ENCODE measurements at regions not wholly inside any gene's neighbourhood (a gene's known extent, or its start where the extent isn't known, plus 50 kb on each side); places are given as distances from the start of the nearest gene placed in this dataset.

DNA sequence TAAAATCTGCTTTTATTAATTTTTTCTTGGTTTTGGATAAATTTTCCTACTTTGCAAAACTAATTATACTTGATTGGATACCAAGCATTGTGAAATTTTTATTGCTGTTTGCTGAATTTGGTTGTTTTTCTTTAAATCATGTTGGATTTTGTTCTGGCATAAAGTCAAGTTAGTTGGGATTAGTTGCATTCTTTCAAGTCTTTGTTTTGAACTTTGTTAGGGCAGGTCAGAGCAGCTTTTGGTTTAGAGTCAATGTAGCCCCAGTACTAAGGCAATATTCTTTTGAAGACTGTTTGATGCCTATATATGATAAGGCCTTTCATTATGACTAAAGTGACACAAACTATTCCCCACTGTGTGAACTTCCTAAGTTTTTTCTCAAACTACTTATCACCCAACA, 531.1 kb downstream of the RASEF start:
- no peaks in the 10 kb centered on the region for H3K27me3 Mint-ChIP-seq (ENCODE audit: low read depth, poor library complexity)
- no peaks in the 10 kb centered on the region for H3K4me1 Mint-ChIP-seq
- no peak overlapping the region for H3K4me3 Mint-ChIP-seq
- peaks cover 14% of the 10 kb centered on the region for H3K36me3 Mint-ChIP-seq (ENCODE audit: low read depth)
- H3K9me3 Mint-ChIP-seq: peaks cover 37% of the 10 kb centered on the region
- DNase-seq: no peak
- no peak overlapping the region for H3K27ac Mint-ChIP-seq
- TF ChIP-seq, protein P1, sequence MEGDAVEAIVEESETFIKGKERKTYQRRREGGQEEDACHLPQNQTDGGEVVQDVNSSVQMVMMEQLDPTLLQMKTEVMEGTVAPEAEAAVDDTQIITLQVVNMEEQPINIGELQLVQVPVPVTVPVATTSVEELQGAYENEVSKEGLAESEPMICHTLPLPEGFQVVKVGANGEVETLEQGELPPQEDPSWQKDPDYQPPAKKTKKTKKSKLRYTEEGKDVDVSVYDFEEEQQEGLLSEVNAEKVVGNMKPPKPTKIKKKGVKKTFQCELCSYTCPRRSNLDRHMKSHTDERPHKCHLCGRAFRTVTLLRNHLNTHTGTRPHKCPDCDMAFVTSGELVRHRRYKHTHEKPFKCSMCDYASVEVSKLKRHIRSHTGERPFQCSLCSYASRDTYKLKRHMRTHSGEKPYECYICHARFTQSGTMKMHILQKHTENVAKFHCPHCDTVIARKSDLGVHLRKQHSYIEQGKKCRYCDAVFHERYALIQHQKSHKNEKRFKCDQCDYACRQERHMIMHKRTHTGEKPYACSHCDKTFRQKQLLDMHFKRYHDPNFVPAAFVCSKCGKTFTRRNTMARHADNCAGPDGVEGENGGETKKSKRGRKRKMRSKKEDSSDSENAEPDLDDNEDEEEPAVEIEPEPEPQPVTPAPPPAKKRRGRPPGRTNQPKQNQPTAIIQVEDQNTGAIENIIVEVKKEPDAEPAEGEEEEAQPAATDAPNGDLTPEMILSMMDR (IDR thresholded peaks at IDR 0.05): no peak

DNA sequence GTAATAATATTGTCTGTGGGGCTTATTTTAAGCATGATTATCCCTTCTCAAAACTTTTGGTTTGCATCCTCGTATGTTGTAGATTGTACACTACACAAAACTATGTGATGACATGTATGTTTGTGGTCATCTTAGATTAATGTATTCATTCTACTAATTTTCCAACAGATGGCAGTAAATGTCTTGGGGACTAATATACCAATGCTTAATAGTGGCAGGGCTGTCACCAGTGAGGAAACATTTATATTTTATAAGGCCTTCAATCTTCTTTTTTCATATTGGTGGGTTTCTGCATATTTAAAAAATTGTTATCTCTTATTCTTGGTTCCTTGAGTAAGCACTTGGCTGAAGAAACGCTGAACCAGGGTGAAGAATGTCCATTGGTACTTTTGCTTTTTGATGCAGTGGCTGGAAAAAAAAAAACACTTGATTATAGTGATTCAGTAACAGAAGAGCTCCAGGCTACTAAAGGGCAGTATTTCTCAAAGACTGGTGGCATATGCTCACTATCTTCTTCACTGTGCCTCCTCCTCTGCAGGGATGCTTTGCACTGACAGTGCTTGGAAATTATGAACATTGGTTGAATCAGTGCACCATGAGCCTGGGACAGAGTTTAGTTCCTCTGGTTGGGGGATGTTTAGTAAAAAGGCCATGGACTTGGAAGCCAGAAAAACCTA, 530.3 kb downstream of the RASEF start:
- Mint-ChIP-seq H3K4me1 (no peaks in the 10 kb centered on the region), H3K27ac (no peak overlapping the region), H3K4me3 (no peak overlapping the region), H3K9me3 (peaks cover 29% of the 10 kb centered on the region), H3K27me3 (ENCODE audit: low read depth, poor library complexity) (no peaks in the 10 kb centered on the region), H3K36me3 (ENCODE audit: low read depth) (peaks cover 10% of the 10 kb centered on the region)
- TF ChIP-seq, protein P1 (IDR thresholded peaks at IDR 0.05): no peak
- no peak for DNase-seq

DNA sequence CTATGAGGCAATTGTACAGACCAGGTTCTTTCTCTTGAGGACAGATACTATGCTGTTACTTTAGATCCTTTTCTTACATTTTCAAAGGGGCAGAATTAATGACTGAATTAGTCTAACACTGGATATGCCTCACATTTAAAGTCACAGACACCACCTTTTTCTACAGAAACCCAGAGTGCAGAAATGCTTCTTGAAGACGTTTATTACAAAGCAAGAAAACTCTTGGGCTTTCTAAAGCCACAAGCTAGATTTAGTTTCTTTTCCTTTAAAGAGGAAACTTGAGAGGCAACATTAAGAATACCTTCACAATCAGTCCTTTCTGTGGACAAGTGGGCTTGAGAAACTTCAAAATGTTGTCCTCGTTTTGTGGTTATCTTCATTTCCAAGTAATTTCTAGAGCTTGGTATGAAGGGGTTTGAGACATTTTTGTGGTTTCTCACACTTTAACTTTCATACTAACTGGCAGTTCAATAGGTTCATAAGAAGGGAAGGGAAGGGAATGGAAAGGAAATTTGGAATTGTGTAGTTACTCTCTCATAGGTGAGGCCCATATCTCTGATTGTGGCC, 527.4 kb downstream of the RASEF start:
- Mint-ChIP-seq H3K36me3 (ENCODE audit: low read depth) (peaks cover 5% of the 10 kb centered on the region), H3K4me3 (no peak overlapping the region), H3K4me1 (no peaks in the 10 kb centered on the region), H3K27me3 (ENCODE audit: low read depth, poor library complexity) (no peaks in the 10 kb centered on the region), H3K9me3 (peaks cover 12% of the 10 kb centered on the region), H3K27ac (no peak overlapping the region)
- no peak for DNase-seq
- TF ChIP-seq, protein P1 (IDR thresholded peaks at IDR 0.05): no peak

DNA sequence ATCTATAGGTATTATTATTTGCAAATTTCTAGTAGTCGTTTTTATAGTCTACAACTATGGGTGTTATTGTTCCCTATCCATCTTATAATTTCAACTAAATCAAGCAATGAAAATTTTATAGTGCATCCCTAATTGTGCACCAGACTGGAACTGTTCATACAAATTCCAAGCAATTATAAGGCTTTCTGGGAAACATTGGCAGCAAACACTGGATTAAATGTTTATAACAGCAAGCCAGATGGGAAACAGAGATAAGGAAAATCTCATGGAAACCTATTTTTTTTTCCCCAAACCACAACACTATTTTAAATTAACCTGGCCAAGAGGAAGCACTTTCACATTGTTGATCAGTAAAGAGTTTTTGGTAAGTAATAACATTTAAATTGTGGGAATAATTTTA, 524.3 kb downstream of the RASEF start:
- no peak for DNase-seq
- no peaks in the 10 kb centered on the region for H3K9me3 Mint-ChIP-seq
- TF ChIP-seq, protein P1 (IDR thresholded peaks at IDR 0.05): no peak
- no peaks in the 10 kb centered on the region for H3K4me1 Mint-ChIP-seq
- no peak overlapping the region for H3K4me3 Mint-ChIP-seq
- no peaks in the 10 kb centered on the region for H3K36me3 Mint-ChIP-seq (ENCODE audit: low read depth)
- no peak overlapping the region for H3K27ac Mint-ChIP-seq
- no peaks in the 10 kb centered on the region for H3K27me3 Mint-ChIP-seq (ENCODE audit: low read depth, poor library complexity)

DNA sequence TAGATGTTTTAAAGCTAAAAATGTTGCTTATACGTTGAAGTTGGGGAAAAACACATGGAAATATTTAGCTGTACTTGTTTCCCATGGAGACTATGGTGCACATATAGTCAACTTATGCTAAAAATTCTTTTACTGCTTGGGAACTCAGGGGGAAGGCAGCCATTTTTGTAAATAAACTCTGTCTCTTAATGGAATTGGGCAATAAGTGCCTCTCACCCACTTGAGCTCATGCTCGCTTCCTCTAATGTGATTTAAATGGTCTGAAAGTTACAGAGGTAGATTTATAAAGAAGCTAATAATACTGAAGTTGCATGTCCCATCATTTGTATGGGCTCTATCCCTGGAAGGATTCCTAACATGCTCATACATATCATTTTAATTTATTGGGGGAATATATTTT, 523.8 kb downstream of the RASEF start:
- Mint-ChIP-seq H3K9me3 (no peaks in the 10 kb centered on the region), H3K4me3 (no peak overlapping the region), H3K36me3 (ENCODE audit: low read depth) (no peaks in the 10 kb centered on the region), H3K4me1 (no peaks in the 10 kb centered on the region), H3K27me3 (ENCODE audit: low read depth, poor library complexity) (no peaks in the 10 kb centered on the region), H3K27ac (no peak overlapping the region)
- no peak for DNase-seq
- TF ChIP-seq, protein P1 (IDR thresholded peaks at IDR 0.05): no peak
